ENCODE measurements at regions not wholly inside any gene's neighbourhood (a gene's known extent, or its start where the extent isn't known, plus 50 kb on each side); places are given as distances from the start of the nearest gene placed in this dataset.

DNA sequence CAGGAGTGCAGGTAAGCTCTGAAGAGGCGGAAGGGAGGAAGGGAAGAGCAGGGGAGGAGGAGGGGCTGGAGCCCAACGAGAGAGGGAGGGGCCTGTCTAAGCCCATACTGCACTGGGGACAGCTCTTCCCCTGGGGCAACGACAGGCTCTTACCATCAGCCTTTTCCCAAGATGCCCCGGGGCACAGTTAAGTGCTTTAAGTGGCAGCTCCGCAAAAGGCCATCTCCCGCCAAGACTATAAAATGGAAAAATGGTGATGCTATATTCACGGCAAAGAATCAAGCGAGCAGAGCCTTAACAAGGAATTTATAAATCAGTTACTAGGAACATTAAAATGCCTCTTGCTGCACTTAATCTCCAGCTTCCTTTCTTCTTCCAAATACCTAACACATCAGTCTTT lies 110.2 kb upstream of the NLRP1 start:
- peak; percentile 46 for DNase-seq (ENCODE audit: low read depth)

DNA sequence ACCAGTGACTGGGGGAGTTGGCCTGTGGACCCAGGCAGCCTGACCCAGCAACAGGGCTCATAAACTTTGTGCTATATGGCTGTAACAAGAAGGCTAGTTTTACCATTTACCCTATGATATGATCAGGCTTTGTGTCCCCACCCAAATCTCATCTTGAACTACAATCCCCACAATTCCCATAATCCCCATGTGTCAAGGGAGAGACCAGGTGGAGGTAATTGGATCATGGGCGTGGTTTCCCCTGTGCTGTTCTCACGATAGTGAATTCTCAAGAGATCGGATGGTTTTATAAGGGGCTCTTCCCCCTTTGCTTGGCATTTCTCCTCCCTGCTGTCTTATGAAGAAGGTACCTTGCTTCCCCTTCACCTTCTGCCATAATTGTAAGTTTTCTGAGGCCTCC lies 111.2 kb upstream of the NLRP1 start:
- no peak for DNase-seq (ENCODE audit: low read depth)

DNA sequence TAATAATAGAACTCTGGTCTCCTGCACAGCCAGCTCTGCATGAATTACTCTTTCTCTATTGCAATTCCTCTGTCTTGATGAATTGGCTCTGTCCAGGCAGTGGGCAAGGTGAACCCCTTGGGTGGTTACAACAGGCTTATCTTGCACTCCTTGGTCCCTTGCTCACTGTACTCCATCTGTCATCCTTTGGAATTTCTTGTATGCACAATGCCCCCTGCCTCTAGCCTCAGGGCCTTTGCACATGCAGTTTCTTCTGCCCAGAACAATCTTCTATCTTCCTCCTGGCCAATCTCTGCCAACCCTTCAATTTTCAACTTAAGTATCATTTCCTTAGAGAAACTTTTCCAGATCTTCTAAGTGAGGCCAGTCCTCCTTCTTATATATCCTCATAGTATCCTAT lies 114.7 kb upstream of the NLRP1 start:
- no peak for DNase-seq (ENCODE audit: low read depth)

DNA sequence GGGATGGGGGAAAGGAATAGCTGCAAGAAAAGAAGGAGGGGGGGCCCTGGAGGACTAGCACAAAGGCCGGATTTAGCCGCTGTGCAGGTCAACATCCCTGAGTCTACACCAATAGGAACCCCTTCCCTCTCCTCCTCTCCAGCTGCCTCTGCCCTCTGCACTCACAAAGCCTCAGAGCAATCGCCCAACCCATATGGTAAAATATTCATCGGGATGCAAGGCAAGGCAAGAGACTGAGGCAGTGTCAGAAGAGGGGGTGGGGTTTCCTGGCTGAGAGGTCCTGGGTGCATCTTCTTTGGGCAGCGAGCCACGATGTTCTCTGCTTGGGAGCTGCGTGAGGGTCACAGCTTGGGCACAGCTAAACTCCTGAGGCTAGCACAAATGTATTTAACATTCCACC lies 115.5 kb upstream of the NLRP1 start:
- DNase-seq (ENCODE audit: low read depth): no peak

DNA sequence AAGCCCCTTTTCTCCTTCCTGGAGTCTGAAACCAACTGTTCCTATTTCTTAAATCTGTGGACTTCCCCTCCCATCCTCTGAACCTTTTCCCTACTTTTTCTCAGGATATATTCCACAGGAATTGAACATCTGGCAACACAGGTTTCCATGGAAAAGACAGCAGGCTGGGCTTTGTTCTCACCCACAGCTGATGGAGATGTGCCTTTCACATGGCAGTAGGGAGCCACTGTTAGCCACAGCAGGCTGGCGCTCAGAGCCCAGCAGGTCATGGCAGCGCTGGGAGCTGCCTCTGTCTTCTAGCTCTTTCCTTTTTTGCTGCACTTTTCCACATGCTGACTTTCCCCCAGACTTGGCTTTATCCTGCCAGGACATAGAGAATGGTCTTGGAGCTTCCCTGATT lies 116.4 kb upstream of the NLRP1 start:
- no peak for DNase-seq (ENCODE audit: low read depth)

DNA sequence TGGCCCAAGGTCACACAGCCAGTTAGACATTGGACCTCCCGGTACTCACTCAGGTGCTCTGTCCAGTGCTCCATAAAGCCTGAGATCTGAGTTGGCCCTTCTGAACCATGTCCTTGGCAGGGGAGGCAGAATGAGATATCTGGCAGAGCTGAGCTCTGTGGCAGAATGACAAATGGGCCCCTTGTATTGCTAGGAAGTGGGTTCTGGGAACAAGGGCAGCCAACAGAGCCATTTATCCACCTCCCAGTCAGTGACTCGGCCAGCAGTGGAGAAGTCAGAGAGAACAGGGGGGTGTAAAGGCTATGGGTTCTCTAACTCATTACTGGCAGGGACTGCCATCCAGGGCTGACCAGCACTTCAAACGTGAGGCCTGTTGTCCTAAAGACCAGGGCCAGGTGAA lies 117.1 kb upstream of the NLRP1 start:
- no peak for DNase-seq (ENCODE audit: low read depth)

DNA sequence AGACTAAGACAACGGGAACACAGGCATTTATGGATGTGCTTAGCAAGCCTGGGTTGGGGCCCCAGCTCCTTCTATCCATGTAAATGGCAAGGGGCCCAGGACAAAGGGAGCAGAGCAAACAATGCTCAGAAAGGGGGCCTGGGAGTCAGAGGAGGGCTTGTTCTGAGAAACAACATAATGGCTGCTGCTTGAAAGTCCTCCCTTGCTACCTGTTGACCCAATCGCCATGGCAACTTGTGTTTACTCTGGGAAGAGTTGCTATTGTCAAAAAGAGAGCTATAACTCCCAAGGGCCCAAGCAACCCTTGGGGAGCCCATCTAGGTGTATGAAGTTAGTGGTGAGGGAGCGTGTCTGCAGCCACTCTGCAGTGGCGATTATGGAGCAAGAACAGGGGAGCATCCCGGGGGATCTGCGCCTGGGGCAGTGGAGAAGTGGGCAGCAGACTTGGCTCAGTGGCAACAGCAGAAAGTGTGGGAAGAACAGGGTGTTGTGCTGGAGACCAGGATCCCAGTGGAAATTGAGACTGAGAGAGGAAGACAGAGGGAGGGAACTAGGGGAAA lies 118.7 kb upstream of the NLRP1 start:
- no peak for DNase-seq (ENCODE audit: low read depth)

DNA sequence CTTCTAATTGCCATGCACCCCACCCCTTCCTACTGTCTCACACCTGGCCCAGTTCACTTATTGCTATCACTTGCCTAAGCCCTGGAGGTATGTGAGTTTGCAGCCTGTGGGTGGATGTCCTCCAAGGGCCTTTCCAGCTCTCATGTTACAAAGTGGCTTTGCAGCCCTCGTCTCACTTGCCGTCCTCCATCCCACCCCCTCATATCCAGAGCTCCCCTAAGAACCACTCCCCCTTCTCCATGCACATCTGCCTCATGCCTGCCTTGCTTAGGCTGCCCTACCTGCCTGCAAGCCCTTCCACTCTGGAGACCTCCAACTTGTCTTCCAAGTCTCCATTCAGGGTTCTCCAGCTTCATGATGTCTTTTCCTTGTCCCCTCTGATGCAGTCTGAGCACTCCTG lies 119.4 kb upstream of the NLRP1 start:
- no peak for DNase-seq (ENCODE audit: low read depth)

DNA sequence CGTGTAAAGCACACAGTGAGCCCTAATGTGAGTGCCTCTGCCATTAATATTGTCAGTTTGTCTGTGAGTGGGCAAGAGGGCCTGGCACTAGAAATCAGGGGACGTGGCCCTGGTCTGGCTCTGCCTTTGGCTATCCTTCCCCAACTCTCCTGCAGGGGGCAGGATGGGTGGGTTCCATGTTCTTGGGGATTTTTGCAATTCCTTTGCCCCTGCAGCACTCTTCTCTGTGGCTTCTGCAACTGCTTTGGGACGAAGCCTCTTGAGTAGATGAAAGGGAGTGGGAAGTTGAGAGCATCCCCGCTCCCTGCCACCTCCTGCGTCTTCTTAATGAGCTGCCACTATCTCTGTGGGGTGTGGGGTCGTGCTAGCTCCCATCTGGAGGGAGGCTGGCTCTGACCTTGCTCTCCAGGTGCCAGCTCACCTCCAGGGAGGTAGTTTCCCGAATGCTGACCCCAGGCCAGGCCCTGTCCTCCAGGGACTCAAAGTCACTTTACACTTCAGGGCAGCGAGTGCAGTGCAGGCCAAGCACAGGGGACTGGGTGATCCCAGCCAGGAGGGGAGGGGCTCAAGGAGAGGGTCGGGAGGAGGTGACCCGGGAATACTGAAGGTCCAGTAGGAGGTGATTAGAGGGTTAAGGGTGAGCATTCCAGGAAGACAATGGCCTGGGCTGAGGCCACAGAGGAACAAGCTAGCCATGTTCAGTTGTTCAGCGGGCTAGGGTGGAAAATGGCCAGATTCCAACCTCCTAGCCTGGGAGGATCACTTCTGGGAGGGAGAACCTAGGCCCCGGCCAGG lies 121.0 kb upstream of the NLRP1 start:
- no peak for DNase-seq (ENCODE audit: low read depth)

DNA sequence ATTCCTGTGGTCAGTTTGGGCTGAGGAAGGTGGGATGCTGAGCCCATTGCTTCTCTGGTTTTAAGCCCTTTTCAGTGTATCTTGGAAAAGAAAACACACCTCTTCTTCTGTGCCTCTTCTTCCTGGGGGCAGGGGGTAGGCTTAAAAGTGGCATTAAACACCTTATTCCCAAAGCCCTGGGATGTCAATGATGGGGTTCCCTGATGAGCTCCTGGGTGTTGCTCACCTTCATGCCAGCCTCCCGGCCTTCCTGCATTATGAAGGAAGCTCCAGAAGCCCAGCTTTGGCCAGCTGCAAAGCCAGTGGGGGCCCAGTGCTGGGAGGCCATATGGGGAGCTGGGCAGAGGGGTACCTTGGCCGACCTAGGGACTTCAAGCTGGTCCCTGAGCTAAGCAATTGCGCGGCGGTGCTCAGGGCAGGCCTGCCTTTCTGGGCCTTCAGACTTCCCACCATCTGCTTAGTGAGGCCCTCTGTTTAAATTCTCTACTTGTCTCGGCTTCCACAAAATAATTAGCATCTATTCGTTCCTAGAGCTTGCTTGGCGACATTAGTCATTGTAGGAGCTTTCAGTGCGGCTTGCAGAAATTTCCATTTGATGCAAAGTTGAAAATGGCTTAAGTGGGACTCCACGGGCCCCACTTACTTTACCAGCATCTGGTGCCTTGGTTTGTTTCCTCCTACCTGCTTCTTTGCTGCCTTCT lies 121.7 kb upstream of the NLRP1 start:
- no peak for DNase-seq (ENCODE audit: low read depth)

DNA sequence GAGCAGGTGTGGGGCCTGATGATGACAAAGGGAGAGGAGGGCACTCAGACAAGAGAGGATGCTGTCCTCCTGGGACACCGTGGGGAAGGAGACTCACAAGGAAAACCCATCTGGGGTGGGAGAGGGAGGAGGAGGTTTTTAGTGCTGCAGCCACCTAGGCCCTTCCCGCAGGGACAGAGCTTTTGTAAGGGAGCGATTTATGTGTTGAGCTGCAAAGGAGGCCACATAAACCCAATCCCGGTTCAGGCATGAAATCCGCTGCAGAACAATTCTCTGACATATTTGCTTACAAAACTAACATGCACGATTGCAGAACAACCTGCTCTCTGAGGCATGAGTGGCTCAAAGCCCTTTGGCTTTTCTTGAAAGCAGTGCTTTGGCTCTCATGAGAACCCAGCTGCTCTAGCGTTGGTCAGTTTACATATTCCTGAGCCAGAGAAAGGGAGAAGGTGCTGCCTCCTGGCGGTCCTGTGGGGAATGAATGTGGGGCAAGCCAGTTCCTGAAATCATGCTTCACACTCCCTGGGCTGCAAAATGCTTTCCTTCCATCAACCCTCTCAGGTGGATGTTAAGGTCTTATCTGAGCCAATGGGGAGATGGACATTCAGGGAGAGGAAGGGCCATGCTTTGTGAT lies 122.4 kb upstream of the NLRP1 start:
- DNase-seq (ENCODE audit: low read depth): peak; percentile 47

DNA sequence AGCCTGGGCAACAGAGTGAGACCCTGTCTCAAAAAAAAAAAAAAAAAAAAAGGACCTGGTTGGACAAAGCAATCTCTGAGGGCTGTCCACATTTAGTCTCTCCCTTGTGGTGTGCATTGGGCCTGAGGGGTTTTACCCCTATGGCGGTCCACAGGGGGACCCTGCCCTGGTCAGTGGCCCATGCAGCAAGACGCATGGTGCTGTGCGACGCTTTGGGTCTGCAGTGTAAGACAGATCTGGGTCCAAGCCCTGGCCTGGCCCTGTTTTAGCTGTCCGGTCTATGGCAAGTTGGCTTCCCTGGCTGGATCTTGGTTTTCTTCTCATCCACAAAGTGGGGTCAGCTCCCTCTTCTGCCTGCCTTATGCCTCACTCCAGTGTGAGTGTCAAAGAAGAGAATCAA lies 123.2 kb upstream of the NLRP1 start:
- DNase-seq (ENCODE audit: low read depth): no peak

DNA sequence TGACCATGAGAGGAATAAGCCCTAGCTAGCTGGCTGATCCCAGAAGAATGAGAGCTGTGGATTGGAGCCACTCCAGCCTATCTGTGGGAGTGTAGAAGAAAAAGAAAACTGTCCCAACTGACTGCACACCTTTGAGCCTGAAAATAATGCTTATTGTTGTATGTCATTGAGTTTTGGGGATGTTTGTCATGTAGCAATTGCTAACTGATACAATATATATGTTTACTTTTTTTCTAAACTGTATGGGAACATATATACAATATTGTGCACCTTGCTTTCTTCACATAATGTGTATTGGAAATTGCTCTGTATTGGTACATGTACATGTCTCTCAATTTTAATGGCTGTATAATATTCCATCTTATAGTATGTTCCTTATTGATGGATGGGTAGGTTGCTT lies 124.0 kb upstream of the NLRP1 start:
- no peak for DNase-seq (ENCODE audit: low read depth)

DNA sequence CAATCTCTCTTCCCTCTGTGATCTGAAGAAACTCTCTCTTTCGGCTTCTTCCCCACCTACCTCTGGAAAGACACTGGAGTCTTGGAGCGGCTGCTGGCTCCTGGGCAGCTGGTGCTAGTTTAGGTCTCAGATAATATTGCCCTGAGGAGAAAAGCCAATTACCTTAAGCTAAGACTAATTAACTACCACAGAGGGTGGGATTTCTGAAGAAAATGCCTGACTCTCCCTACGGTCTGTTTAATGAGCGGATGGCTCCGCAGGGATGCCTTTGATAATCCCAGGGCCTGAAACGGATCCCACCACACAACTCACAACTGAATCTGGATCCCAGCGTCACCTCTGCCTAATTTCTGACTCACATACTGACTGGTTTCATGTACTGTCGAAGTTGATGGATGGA lies 127.0 kb upstream of the NLRP1 start:
- DNase-seq (ENCODE audit: low read depth): no peak

DNA sequence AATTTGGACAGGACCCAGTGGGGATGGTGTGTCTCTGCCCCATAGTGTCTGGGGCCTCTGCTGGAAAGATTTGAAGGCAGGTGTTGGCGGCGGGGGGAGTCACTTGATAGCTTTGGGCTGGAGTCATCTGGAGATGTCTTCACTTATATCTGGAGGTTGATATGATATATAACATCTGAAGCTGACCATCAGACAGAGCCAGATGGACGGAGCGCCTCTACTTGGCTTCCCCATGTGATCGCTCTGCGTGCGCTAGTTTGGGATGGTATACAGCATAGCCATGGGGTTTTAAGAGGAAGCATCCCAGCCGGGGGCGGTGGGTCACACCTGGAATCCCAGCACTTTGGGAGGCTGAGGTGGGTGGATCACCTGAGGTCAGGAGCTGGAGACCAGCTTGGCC lies 130.7 kb upstream of the NLRP1 start:
- no peak for DNase-seq (ENCODE audit: low read depth)

DNA sequence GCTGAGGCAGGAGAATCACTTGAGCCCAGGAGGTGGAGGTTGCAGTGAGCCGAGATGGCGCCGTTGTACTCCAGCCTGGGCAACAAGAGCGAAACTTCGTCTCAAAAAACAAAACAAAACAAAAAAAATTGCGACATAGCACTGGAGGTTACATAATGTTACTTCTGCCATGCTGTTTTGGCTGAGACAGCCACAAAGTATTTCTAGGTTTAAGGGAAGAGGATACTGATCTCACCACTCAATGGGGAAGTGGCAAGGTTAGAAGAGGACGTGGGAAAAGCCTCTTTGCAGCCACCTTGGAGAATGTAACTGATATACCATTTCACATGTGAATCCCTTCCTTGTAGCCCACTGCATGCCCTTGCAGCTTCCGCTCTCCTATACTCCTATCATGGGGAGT lies 131.2 kb upstream of the NLRP1 start:
- DNase-seq (ENCODE audit: low read depth): peak; percentile 31

DNA sequence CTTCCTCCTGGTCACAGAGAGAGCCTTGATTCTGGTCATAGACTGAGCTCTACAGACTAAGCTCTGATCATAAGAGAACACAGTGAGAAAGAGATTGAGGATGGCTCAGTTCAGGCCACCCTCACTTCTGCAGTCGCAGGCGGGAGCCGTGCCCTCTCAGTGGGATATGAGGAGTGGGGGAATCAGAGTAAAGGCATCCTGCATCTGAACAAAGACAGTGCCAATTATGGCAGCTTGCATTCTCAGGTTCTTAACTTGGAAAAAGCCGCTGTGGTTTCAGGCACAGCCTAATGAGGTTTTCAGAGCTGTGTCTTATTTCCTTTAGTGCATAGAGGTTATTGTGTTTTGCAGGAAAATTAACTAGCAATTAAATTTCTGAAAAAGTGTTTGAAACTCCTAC lies 134.4 kb upstream of the NLRP1 start:
- DNase-seq (ENCODE audit: low read depth): no peak

DNA sequence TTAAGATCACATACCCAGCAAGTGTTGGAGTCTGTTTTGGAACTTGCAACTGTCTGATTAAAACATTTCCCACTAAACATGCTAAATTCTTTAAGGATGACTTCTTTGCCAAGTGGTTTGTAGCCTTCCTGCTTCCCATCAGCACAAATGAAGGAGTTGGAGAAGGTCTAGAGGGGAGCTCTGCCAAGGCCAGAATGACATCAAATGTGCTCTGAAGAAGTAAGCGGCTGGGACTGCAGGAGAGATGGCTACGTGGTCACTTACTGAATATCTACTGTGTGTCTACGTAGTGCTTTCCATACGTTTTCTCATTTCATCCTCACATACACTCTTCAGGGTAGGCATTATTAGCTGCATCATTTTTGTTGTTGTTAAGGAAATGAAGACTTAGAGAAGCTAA lies 135.7 kb upstream of the NLRP1 start:
- DNase-seq (ENCODE audit: low read depth): no peak

DNA sequence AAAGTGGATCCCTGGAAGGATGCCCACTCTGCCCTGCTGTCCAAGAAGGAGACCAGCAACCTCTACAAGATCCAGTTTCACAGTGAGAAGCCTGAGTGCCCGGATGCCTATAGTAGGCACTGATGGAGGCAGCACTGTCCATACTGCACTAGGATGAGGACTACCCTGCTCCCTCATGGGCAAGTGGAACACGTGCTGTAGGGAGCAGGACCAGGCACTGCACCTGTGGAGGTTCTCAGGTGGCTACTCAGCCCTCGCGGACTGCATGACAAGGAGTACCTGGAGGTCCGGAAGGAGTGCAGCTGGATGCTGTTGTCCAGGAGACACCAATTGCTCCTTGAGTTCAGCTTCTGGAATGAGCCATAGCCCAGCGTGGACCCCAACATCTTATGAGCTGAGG lies 146.1 kb upstream of the NLRP1 start:
- no peak for DNase-seq (ENCODE audit: low read depth)

DNA sequence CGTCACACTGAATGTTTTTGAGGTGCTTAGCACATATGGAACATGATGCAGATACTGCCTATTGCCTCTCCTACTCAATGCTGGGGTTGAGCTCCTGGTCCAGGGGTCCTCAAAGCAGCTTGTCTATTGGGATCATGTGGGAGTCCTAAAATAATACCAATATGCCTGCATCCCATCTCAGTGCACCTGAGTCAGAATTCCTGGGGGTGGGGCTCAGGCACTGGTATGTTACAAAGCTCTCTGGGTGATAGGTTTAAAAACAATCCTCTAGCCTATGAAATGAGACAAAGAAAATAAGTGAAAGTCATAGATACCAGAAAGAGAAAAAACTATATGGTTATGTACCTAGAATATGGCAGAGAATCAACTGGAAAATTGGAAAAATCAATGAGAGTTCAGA lies 156.6 kb upstream of the NLRP1 start:
- no peak for DNase-seq (ENCODE audit: low read depth)

DNA sequence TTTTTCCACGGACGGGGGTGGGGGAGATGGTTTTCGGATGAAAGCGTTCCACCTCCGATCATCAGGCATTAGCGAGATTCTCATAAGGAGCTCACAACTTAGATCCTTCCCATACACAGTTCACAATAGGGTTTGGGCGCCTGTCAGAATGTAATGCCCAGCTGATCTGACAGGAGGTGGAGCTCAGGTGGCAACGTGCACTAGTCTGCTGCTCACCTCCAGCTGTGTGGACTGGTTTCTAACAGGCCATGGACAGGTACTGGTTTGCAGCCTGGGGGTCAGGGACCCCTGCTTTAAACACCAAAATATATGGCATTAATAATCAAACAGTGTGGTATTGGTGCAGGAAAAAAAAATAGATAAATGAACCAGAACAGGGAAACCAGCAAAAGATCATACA lies 157.5 kb upstream of the NLRP1 start:
- no peak for DNase-seq (ENCODE audit: low read depth)

DNA sequence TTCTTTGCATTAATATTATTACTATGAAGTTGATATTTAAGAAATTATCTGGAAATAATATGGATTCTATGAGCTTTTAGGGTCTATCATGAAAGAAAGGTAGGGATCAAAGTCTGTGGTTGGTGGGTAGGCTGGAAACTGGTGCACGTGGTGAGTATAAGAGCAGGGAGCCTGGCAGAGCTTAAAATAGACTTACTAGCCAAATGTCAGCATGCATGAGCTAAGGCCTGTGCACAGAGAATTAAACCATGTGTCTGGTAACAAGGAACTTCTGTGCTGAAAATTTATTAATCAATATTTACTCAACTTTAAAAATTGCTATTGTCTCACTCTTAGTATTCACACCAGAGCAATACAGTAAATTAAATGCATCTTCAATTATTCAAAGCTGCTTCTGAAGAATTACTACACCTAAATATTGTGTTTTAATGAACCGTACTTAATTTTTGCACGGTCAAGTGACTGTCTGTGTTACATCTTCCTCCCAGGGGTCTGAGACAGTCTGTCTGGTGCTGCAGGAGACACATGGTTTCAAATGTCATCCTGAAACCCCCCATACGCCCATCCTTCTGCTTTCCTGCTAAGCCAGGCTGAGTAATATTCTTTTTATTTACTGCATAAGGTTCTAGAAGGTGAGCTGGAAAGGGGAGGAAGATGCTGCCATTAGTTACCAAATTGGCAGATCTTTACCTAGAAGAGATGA lies 161.0 kb upstream of the NLRP1 start:
- DNase-seq (ENCODE audit: low read depth): no peak

All from renal cortical epithelial cell (primary cell).